ENCODE measurements at regions not wholly inside any gene's neighbourhood (a gene's known extent, or its start where the extent isn't known, plus 50 kb on each side); places are given as distances from the start of the nearest gene placed in this dataset.

GRCh38 chr20:19851861-19852260 is 93.8 kb downstream of the RIN2 start:
- no peaks in the 10 kb centered on the region for H3K36me3 Mint-ChIP-seq (ENCODE audit: insufficient read depth, unreplicated experiment)
- no TSS peak for BruUV-seq (replicated peaks)
- H3K27ac Mint-ChIP-seq (ENCODE audit: unreplicated experiment), result no peak overlapping the region
- DNase-seq, result no peak
- H3K4me1 Mint-ChIP-seq (ENCODE audit: low read depth, unreplicated experiment), result no peaks in the 10 kb centered on the region
- no peaks in the 10 kb centered on the region for H3K27me3 Mint-ChIP-seq (ENCODE audit: unreplicated experiment)
- intact Hi-C loops (cut with micrococcal nuclease; ENCODE audit: unreplicated experiment), result no loop called here
- no peaks in the 10 kb centered on the region for H3K9me3 Mint-ChIP-seq (ENCODE audit: low read depth, unreplicated experiment)
- CTCF ChIA-PET, result no interaction called here
- H3K4me3 Mint-ChIP-seq (ENCODE audit: low read depth, unreplicated experiment), result no peak overlapping the region
- no peak for TF ChIP-seq CTCF (IDR thresholded peaks at IDR 0.05; ENCODE audit: unreplicated experiment)

GRCh38 chr20:19855416-19855815 is 97.4 kb downstream of the RIN2 start:
- no peaks in the 10 kb centered on the region for H3K27me3 Mint-ChIP-seq (ENCODE audit: unreplicated experiment)
- TF ChIP-seq CTCF (IDR thresholded peaks at IDR 0.05; ENCODE audit: unreplicated experiment), result no peak
- no peaks in the 10 kb centered on the region for H3K9me3 Mint-ChIP-seq (ENCODE audit: low read depth, unreplicated experiment)
- H3K4me3 Mint-ChIP-seq (ENCODE audit: low read depth, unreplicated experiment), result no peak overlapping the region
- no peak overlapping the region for H3K27ac Mint-ChIP-seq (ENCODE audit: unreplicated experiment)
- intact Hi-C loops (cut with micrococcal nuclease; ENCODE audit: unreplicated experiment), result no loop called here
- CTCF ChIA-PET, result no interaction called here
- H3K36me3 Mint-ChIP-seq (ENCODE audit: insufficient read depth, unreplicated experiment), result no peaks in the 10 kb centered on the region
- peaks cover 2% of the 10 kb centered on the region for H3K4me1 Mint-ChIP-seq (ENCODE audit: low read depth, unreplicated experiment)
- no TSS peak for BruUV-seq (replicated peaks)
- no peak for DNase-seq

GRCh38 chr20:19858466-19859371 is 100.7 kb downstream of the RIN2 start:
- no peak for TF ChIP-seq CTCF (IDR thresholded peaks at IDR 0.05; ENCODE audit: unreplicated experiment)
- H3K27me3 Mint-ChIP-seq (ENCODE audit: unreplicated experiment), result no peaks in the 10 kb centered on the region
- no peak for DNase-seq
- no peaks in the 10 kb centered on the region for H3K9me3 Mint-ChIP-seq (ENCODE audit: low read depth, unreplicated experiment)
- BruUV-seq (replicated peaks), result no TSS peak
- H3K4me3 Mint-ChIP-seq (ENCODE audit: low read depth, unreplicated experiment), result no peak overlapping the region
- H3K4me1 Mint-ChIP-seq (ENCODE audit: low read depth, unreplicated experiment), result peaks cover 21% of the 10 kb centered on the region
- CTCF ChIA-PET, result no interaction called here
- no peaks in the 10 kb centered on the region for H3K36me3 Mint-ChIP-seq (ENCODE audit: insufficient read depth, unreplicated experiment)
- intact Hi-C loops (cut with micrococcal nuclease; ENCODE audit: unreplicated experiment), result no loop called here
- H3K27ac Mint-ChIP-seq (ENCODE audit: unreplicated experiment), result no peak overlapping the region

GRCh38 chr20:19859444-19859843 is 101.4 kb downstream of the RIN2 start:
- Mint-ChIP-seq H3K4me1 (ENCODE audit: low read depth, unreplicated experiment) (peaks cover 26% of the 10 kb centered on the region), H3K36me3 (ENCODE audit: insufficient read depth, unreplicated experiment) (no peaks in the 10 kb centered on the region), H3K9me3 (ENCODE audit: low read depth, unreplicated experiment) (no peaks in the 10 kb centered on the region), H3K27ac (ENCODE audit: unreplicated experiment) (no peak overlapping the region), H3K4me3 (ENCODE audit: low read depth, unreplicated experiment) (no peak overlapping the region), H3K27me3 (ENCODE audit: unreplicated experiment) (no peaks in the 10 kb centered on the region)
- no TSS peak for BruUV-seq (replicated peaks)
- no peak for TF ChIP-seq CTCF (IDR thresholded peaks at IDR 0.05; ENCODE audit: unreplicated experiment)
- CTCF ChIA-PET, result no interaction called here
- DNase-seq, result no peak
- intact Hi-C loops (cut with micrococcal nuclease; ENCODE audit: unreplicated experiment), result no loop called here
